ENCODE measurements at regions not wholly inside any gene's neighbourhood (a gene's known extent, or its start where the extent isn't known, plus 50 kb on each side); places are given as distances from the start of the nearest gene placed in this dataset.

DNA sequence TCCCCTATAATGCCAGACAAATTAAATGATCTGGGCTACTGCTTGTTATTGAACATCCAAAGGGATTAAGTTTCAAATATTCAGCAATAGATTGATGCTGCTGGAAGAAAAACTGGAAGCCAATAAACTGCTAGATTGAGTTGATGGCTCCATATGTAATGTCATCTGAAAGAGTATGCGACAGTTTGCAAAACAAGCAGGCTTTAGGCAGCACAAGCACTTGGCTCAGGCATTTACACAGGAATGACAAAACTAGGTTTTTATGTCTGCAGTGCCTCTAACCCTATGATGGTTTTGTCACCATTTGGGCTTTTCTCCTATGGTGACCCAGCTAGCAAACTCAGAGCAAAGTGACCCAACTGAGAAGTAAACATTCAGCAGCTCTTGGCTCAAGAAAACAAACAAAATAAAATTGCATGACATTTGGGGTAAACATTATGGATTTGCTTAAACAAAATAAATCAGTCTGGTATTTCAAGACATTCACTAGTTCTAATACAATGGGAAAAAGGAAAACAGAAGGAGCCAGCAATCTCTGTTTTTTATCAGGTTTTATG is 978.5 kb downstream of the DTWD2 start:
- no peaks in the 10 kb centered on the region for H3K4me1 ChIP-seq (ENCODE audit: insufficient read depth, low read length)

GRCh38 chr5:118008779-118009178 is 979.6 kb downstream of the DTWD2 start:
- Histone ChIP-seq H3K4me1 (ENCODE audit: insufficient read depth, low read length) (no peaks in the 10 kb centered on the region), H3K9me3 (ENCODE audit: control insufficient read depth, insufficient read depth, low read length) (no peaks in the 10 kb centered on the region), H3K9ac (ENCODE audit: low read depth, low read length) (no peak overlapping the region), H3K36me3 (ENCODE audit: insufficient read depth, low read length) (no peaks in the 10 kb centered on the region)

More for the DNA sequence above, 978.5 kb downstream of the DTWD2 start:
- Histone ChIP-seq H3K36me3 (ENCODE audit: insufficient read depth, low read length) (no peaks in the 10 kb centered on the region), H3K9me3 (ENCODE audit: control insufficient read depth, insufficient read depth, low read length) (no peaks in the 10 kb centered on the region), H3K9ac (ENCODE audit: low read depth, low read length) (no peak overlapping the region)

DNA sequence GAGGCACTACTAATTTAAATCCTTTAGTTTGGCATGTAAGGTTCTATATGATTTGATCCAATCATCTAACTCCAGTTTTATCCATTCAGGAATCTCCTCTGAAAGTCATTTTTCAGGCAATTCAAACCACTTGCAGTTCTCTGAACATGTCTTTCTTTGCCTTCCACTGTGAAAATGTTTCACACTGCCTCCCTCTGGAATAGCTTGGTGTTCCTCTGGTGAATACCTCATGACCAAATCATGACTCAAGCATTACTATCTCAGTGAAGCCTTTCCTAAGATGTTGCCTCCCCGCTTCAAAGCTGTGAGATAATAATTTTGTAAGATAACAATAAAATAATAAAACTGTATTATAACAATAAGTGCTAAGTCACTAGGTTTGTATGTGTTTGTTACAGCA is 981.1 kb downstream of the DTWD2 start:
- Histone ChIP-seq H3K36me3 (ENCODE audit: insufficient read depth, low read length) (no peaks in the 10 kb centered on the region), H3K9ac (ENCODE audit: low read depth, low read length) (no peak overlapping the region), H3K9me3 (ENCODE audit: control insufficient read depth, insufficient read depth, low read length) (no peaks in the 10 kb centered on the region), H3K4me1 (ENCODE audit: insufficient read depth, low read length) (no peaks in the 10 kb centered on the region)

DNA sequence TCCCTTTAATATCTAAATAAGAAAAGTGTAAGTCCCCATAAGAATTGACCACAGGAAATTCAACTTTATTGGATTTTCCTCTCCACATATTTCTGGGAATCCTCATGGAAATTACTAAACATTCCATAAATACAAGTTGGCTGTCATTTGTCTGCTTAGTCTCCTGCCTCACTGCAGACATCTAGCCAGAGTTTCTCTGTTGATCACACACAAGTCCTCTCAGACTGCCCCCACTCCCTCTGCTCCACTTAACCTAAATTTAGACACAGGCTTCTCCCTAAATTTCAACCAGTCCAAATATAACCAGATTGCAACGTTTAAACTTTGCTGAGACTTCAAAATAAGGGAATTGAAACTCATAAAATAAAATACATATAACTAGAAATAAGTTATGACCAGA is 982.1 kb downstream of the DTWD2 start:
- H3K4me1 ChIP-seq (ENCODE audit: insufficient read depth, low read length), result no peaks in the 10 kb centered on the region
- no peaks in the 10 kb centered on the region for H3K9me3 ChIP-seq (ENCODE audit: control insufficient read depth, insufficient read depth, low read length)
- H3K36me3 ChIP-seq (ENCODE audit: insufficient read depth, low read length), result no peaks in the 10 kb centered on the region
- no peak overlapping the region for H3K9ac ChIP-seq (ENCODE audit: low read depth, low read length)

GRCh38 chr5:117999939-118000549 is 988.3 kb downstream of the DTWD2 start:
- no peaks in the 10 kb centered on the region for H3K4me1 ChIP-seq (ENCODE audit: insufficient read depth, low read length)
- no peaks in the 10 kb centered on the region for H3K9me3 ChIP-seq (ENCODE audit: control insufficient read depth, insufficient read depth, low read length)
- H3K36me3 ChIP-seq (ENCODE audit: insufficient read depth, low read length), result no peaks in the 10 kb centered on the region
- H3K9ac ChIP-seq (ENCODE audit: low read depth, low read length), result no peak overlapping the region

DNA sequence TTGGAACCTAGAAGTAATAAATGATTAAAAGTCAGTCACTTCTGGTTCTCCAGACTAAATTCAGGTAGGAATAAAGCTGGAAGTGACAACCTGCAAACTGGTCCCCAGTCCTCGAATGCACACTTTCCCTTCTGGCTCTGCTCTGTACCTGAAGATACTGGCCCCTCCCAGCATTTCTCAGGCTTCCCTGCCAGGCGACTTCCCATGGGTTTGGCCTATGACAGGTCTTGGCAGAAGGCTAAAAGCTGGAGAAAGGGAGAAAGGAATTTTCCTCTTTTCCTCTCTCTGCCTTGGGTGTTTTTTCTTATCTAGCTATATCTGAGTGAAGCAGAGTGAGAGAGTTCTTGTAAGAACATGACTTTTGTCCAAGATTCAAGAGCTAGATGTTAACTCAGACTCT is 1005.7 kb downstream of the DTWD2 start:
- peaks cover 4% of the 10 kb centered on the region; the same call in 1 of the 2 replicates for H3K4me1 ChIP-seq (ENCODE audit: insufficient read depth, low read length)
- H3K36me3 ChIP-seq (ENCODE audit: insufficient read depth, low read length), result no peaks in the 10 kb centered on the region
- no peaks in the 10 kb centered on the region for H3K9me3 ChIP-seq (ENCODE audit: control insufficient read depth, insufficient read depth, low read length)
- H3K9ac ChIP-seq (ENCODE audit: low read depth, low read length), result no peak overlapping the region

GRCh38 chr5:117973785-117974184 is 1014.6 kb downstream of the DTWD2 start:
- H3K9ac ChIP-seq (ENCODE audit: low read depth, low read length), result no peak overlapping the region
- no peaks in the 10 kb centered on the region for H3K36me3 ChIP-seq (ENCODE audit: insufficient read depth, low read length)
- 0 out of 2 replicates have a peak, but pooled peaks cover 5% of the 10 kb centered on the region for H3K4me1 ChIP-seq (ENCODE audit: insufficient read depth, low read length)
- no peaks in the 10 kb centered on the region for H3K9me3 ChIP-seq (ENCODE audit: control insufficient read depth, insufficient read depth, low read length)

- Histone ChIP-seq H3K9ac (ENCODE audit: low read depth, low read length) (no peak overlapping the region), H3K9me3 (ENCODE audit: control insufficient read depth, insufficient read depth, low read length) (no peaks in the 10 kb centered on the region), H3K36me3 (ENCODE audit: insufficient read depth, low read length) (no peaks in the 10 kb centered on the region), H3K4me1 (ENCODE audit: insufficient read depth, low read length) (no peaks in the 10 kb centered on the region)
Measured at GRCh38 chr5:117955831-117956230, 1032.5 kb downstream of the DTWD2 start.

DNA sequence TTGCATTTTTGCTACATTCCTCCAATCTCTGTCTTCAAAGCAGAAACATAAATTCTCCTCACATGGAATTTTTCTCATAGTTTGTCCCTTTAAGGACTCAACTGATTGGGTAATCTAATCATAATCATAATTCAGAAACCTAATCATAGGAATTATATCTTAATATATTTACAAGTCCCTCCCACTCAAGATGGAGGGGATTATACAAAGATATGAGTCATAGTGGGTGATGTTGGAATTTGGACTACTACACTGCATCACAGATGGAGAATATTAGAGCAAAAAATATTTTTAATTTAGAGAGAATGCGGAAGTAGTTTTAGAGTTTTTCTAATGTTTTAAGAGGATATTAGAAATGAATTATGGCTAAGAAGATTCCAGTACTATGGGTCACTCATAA is 1034.0 kb downstream of the DTWD2 start:
- Histone ChIP-seq H3K36me3 (ENCODE audit: insufficient read depth, low read length) (no peaks in the 10 kb centered on the region), H3K9me3 (ENCODE audit: control insufficient read depth, insufficient read depth, low read length) (no peaks in the 10 kb centered on the region), H3K9ac (ENCODE audit: low read depth, low read length) (no peak overlapping the region), H3K4me1 (ENCODE audit: insufficient read depth, low read length) (no peaks in the 10 kb centered on the region)

GRCh38 chr5:117953272-117953671 is 1035.1 kb downstream of the DTWD2 start:
- Histone ChIP-seq H3K36me3 (ENCODE audit: insufficient read depth, low read length) (no peaks in the 10 kb centered on the region), H3K9me3 (ENCODE audit: control insufficient read depth, insufficient read depth, low read length) (no peaks in the 10 kb centered on the region), H3K4me1 (ENCODE audit: insufficient read depth, low read length) (no peaks in the 10 kb centered on the region), H3K9ac (ENCODE audit: low read depth, low read length) (no peak overlapping the region)

DNA sequence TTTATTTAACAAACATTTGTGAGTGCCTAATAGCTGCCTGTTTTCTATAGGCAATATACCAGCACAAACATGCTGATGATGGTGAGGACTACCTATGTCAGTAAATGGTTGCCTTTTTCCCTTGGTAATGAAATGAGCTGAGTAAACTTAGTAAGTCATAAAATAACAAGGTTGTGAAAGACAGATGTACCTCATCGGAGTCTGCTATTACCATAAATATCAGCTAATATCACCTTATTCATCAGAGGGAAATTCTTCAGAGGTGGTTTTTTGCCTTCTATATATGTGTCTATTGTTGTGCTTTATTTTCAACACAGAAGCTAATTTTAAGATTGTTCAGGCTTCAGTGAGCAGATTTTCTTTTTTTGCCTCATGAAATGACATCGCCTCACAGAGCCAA is 1040.5 kb downstream of the DTWD2 start:
- no peaks in the 10 kb centered on the region for H3K4me1 ChIP-seq (ENCODE audit: insufficient read depth, low read length)

GRCh38 chr5:117947121-117947520 is 1041.2 kb downstream of the DTWD2 start:
- no peak overlapping the region for H3K9ac ChIP-seq (ENCODE audit: low read depth, low read length)
- H3K36me3 ChIP-seq (ENCODE audit: insufficient read depth, low read length), result no peaks in the 10 kb centered on the region
- no peaks in the 10 kb centered on the region for H3K4me1 ChIP-seq (ENCODE audit: insufficient read depth, low read length)
- H3K9me3 ChIP-seq (ENCODE audit: control insufficient read depth, insufficient read depth, low read length), result no peaks in the 10 kb centered on the region

More for the DNA sequence above, 1040.5 kb downstream of the DTWD2 start:
- no peaks in the 10 kb centered on the region for H3K9me3 ChIP-seq (ENCODE audit: control insufficient read depth, insufficient read depth, low read length)
- no peak overlapping the region for H3K9ac ChIP-seq (ENCODE audit: low read depth, low read length)
- H3K36me3 ChIP-seq (ENCODE audit: insufficient read depth, low read length), result no peaks in the 10 kb centered on the region

GRCh38 chr5:117945258-117945657 is 1043.1 kb downstream of the DTWD2 start:
- Histone ChIP-seq H3K4me1 (ENCODE audit: insufficient read depth, low read length) (no peaks in the 10 kb centered on the region), H3K9me3 (ENCODE audit: control insufficient read depth, insufficient read depth, low read length) (no peaks in the 10 kb centered on the region), H3K36me3 (ENCODE audit: insufficient read depth, low read length) (no peaks in the 10 kb centered on the region), H3K9ac (ENCODE audit: low read depth, low read length) (no peak overlapping the region)

DNA sequence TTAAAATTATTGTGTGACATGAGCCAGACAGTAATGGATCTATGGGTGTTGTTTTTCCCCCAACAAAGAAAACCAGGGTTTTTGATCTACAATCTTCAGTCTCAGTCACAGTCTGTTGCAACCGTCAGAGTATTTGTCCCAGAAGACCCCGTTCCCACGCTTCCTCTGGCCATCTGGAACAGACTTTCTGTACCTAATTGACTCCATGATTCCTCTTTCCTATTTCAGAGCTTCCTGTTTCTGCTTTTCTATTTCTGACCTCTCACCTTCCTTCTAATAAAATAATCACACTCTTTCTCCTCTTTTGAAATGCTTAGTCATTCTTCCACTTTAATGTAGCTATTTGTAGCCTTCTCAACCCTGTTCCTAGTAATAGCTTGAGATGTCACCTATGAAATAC is 1044.8 kb downstream of the DTWD2 start:
- Histone ChIP-seq H3K36me3 (ENCODE audit: insufficient read depth, low read length) (no peaks in the 10 kb centered on the region), H3K9me3 (ENCODE audit: control insufficient read depth, insufficient read depth, low read length) (no peaks in the 10 kb centered on the region), H3K9ac (ENCODE audit: low read depth, low read length) (no peak overlapping the region), H3K4me1 (ENCODE audit: insufficient read depth, low read length) (no peaks in the 10 kb centered on the region)

- H3K9me3 ChIP-seq (ENCODE audit: control insufficient read depth, insufficient read depth, low read length), result no peaks in the 10 kb centered on the region
- H3K36me3 ChIP-seq (ENCODE audit: insufficient read depth, low read length), result no peaks in the 10 kb centered on the region
- no peak overlapping the region for H3K9ac ChIP-seq (ENCODE audit: low read depth, low read length)
- H3K4me1 ChIP-seq (ENCODE audit: insufficient read depth, low read length), result no peaks in the 10 kb centered on the region
Measured at GRCh38 chr5:117942861-117943519, 1045.4 kb downstream of the DTWD2 start.
